HEK293T (cell line): ENCODE measurements at regions not wholly inside any gene's neighbourhood (a gene's known extent, or its start where the extent isn't known, plus 50 kb on each side); places are given as distances from the start of the nearest gene placed in this dataset.

Experiments used
- CTCF ChIA-PET: fragments of 350-600 bp; formaldehyde crosslinking; extraction: SDS; loops from one replicate; lab custom pipeline; 2021; ENCODE audit warnings: antibody characterized with exemption, inconsistent platforms; lab: Yijun Ruan, JAX
- POLR2A ChIA-PET: fragments of 350-600 bp; formaldehyde crosslinking; extraction: SDS; loops from one replicate; lab custom pipeline; 2020; ENCODE audit warnings: antibody characterized with exemption, inconsistent platforms; lab: Yijun Ruan, JAX
- DNase-seq: peaks from one replicate; pipeline ENCODE4 v3.0.0; 2012; ENCODE audit warnings: mixed read lengths; ENCODE audit errors: extremely low spot score
- ARNT ChIP-seq: fragments of 450-650 bp; IDR thresholded peaks from 2 replicates; pipeline ENCODE4 v1.6.1; 2017; ENCODE audit warnings: mild to moderate bottlenecking
- BHLHE40 ChIP-seq: fragments of 450-650 bp; IDR thresholded peaks from 2 replicates; pipeline ENCODE4 v1.6.1; 2016; ENCODE audit warnings: mild to moderate bottlenecking, moderate library complexity, borderline replicate concordance
- CTBP1 ChIP-seq: fragments of 450-650 bp; IDR thresholded peaks from 2 replicates; pipeline ENCODE4 v1.6.1; 2016; ENCODE audit warnings: borderline replicate concordance
- ELF4 ChIP-seq: fragments of 450-650 bp; IDR thresholded peaks from 2 replicates; pipeline ENCODE4 v1.6.1; 2017; ENCODE audit warnings: antibody characterized with exemption
- FOXA1 ChIP-seq: fragments of 450-650 bp; IDR thresholded peaks from 2 replicates; pipeline ENCODE4 v1.6.1; 2016; ENCODE audit warnings: mild to moderate bottlenecking
- FOXK2 ChIP-seq: fragments of 450-650 bp; IDR thresholded peaks from 2 replicates; pipeline ENCODE4 v1.6.1; 2016; ENCODE audit warnings: mild to moderate bottlenecking
- FOXM1 ChIP-seq: fragments of 450-650 bp; IDR thresholded peaks from 2 replicates; pipeline ENCODE4 v1.6.1; 2017; ENCODE audit warnings: mild to moderate bottlenecking, borderline replicate concordance
- HDGF ChIP-seq: fragments of 450-650 bp; IDR thresholded peaks from 2 replicates; pipeline ENCODE4 v1.6.1; 2017; ENCODE audit warnings: antibody characterized with exemption, borderline replicate concordance
- L3MBTL2 ChIP-seq: fragments of 450-650 bp; conservative IDR thresholded peaks from 2 replicates; pipeline ENCODE4 v1.6.1; 2016; ENCODE audit warnings: mild to moderate bottlenecking
- LEF1 ChIP-seq: fragments of 450-650 bp; IDR thresholded peaks from 2 replicates; pipeline ENCODE4 v1.6.1; 2017; ENCODE audit warnings: mild to moderate bottlenecking, borderline replicate concordance
- NFRKB ChIP-seq: fragments of 450-650 bp; IDR thresholded peaks from 2 replicates; pipeline ENCODE4 v1.6.1; 2016; ENCODE audit warnings: mild to moderate bottlenecking, moderate library complexity
- PKNOX1 ChIP-seq: fragments of 450-650 bp; IDR thresholded peaks from 2 replicates; pipeline ENCODE4 v1.6.1; 2016
- SP1 ChIP-seq: fragments of 450-650 bp; IDR thresholded peaks from 2 replicates; pipeline ENCODE4 v1.6.1; 2017
- SUZ12 ChIP-seq: fragments of 450-650 bp; IDR thresholded peaks from 2 replicates; pipeline ENCODE4 v1.6.1; 2016; ENCODE audit warnings: mild to moderate bottlenecking
- TARDBP ChIP-seq: fragments of 450-650 bp; IDR thresholded peaks from 2 replicates; pipeline ENCODE4 v1.6.1; 2016
- ZNF384 ChIP-seq: fragments of 450-650 bp; IDR thresholded peaks from 2 replicates; pipeline ENCODE4 v1.6.1; 2016

GRCh38 chr12:127556231-127556886, 710.6 kb upstream of the TMEM132C start:
- TF ChIP-seq BHLHE40 = no peak
- TF ChIP-seq NFRKB = no peak
- no peak for TF ChIP-seq SP1
- TF ChIP-seq PKNOX1 = no peak
- TF ChIP-seq FOXK2 = no peak
- TF ChIP-seq FOXA1 = no peak
- TF ChIP-seq L3MBTL2 = no peak
- TF ChIP-seq ELF4 = no peak
- TF ChIP-seq ZNF384 = no peak
- no peak for TF ChIP-seq HDGF
- no peak for TF ChIP-seq SUZ12
- no peak for TF ChIP-seq TARDBP
- no peak for TF ChIP-seq LEF1
- ChIA-PET POLR2A (no interaction called here), CTCF (no interaction called here)
- no peak for DNase-seq

- POLR2A ChIA-PET = no interaction called here
- CTCF ChIA-PET = no interaction called here
- TF ChIP-seq SP1 = no peak
- TF ChIP-seq LEF1 = no peak
- no peak for TF ChIP-seq PKNOX1
- no peak for TF ChIP-seq ELF4
- TF ChIP-seq HDGF = no peak
- TF ChIP-seq ARNT = no peak
- no peak for TF ChIP-seq SUZ12
- no peak for TF ChIP-seq L3MBTL2
- TF ChIP-seq TARDBP = no peak
- TF ChIP-seq CTBP1 = no peak
- TF ChIP-seq FOXK2 = no peak
- DNase-seq = no peak
These were observed 708.6 kb upstream of the TMEM132C start for GRCh38 chr12:127558361-127558760.

- CTCF ChIA-PET = no interaction called here
These were observed 707.5 kb upstream of the TMEM132C start for GRCh38 chr12:127559349-127560040.

GRCh38 chr12:127560041-127560478, 706.9 kb upstream of the TMEM132C start:
- CTCF ChIA-PET = no interaction called here
- POLR2A ChIA-PET = no interaction called here
- DNase-seq = no peak

More at GRCh38 chr12:127559349-127560040, 707.5 kb upstream of the TMEM132C start:
- no peak for TF ChIP-seq FOXA1
- TF ChIP-seq FOXM1 = no peak
- no peak for TF ChIP-seq ELF4
- no peak for TF ChIP-seq HDGF
- DNase-seq = peak; percentile 37
- POLR2A ChIA-PET = no interaction called here

GRCh38 chr12:127562816-127563215, 704.2 kb upstream of the TMEM132C start:
- no peak for DNase-seq
- CTCF ChIA-PET = no interaction called here
- no peak for TF ChIP-seq BHLHE40
- no peak for TF ChIP-seq L3MBTL2
- no peak for TF ChIP-seq NFRKB
- TF ChIP-seq ARNT = no peak
- TF ChIP-seq TARDBP = no peak
- no peak for TF ChIP-seq FOXK2
- no peak for TF ChIP-seq LEF1
- no peak for TF ChIP-seq SUZ12
- no peak for TF ChIP-seq HDGF
- no peak for TF ChIP-seq ZNF384
- TF ChIP-seq FOXA1 = no peak
- no peak for TF ChIP-seq CTBP1
- no peak for TF ChIP-seq SP1
- TF ChIP-seq FOXM1 = no peak
- POLR2A ChIA-PET = no interaction called here

More at GRCh38 chr12:127560041-127560478, 706.9 kb upstream of the TMEM132C start:
- TF ChIP-seq SUZ12 = no peak
- TF ChIP-seq CTBP1 = no peak
- no peak for TF ChIP-seq ELF4
- no peak for TF ChIP-seq FOXM1
- TF ChIP-seq SP1 = no peak

GRCh38 chr12:127565241-127565640, 701.7 kb upstream of the TMEM132C start:
- POLR2A ChIA-PET = no interaction called here
- CTCF ChIA-PET = no interaction called here
- no peak for TF ChIP-seq SUZ12
- TF ChIP-seq LEF1 = no peak
- no peak for TF ChIP-seq NFRKB
- no peak for TF ChIP-seq SP1
- no peak for TF ChIP-seq L3MBTL2
- no peak for TF ChIP-seq ARNT
- TF ChIP-seq TARDBP = no peak
- TF ChIP-seq PKNOX1 = no peak
- no peak for TF ChIP-seq FOXK2
- no peak for TF ChIP-seq FOXA1
- no peak for TF ChIP-seq HDGF
- no peak for TF ChIP-seq ELF4
- no peak for TF ChIP-seq CTBP1
- no peak for TF ChIP-seq ZNF384
- no peak for TF ChIP-seq FOXM1
- TF ChIP-seq BHLHE40 = no peak
- no peak for DNase-seq

- no peak for DNase-seq
- ChIA-PET POLR2A (no interaction called here), CTCF (no interaction called here)
- TF ChIP-seq SP1 = no peak
- no peak for TF ChIP-seq ZNF384
- TF ChIP-seq FOXA1 = no peak
- TF ChIP-seq HDGF = no peak
- TF ChIP-seq NFRKB = no peak
- no peak for TF ChIP-seq LEF1
- TF ChIP-seq L3MBTL2 = no peak
These were observed 699.4 kb upstream of the TMEM132C start for GRCh38 chr12:127567531-127567930.
